Activated naive CD4-positive, alpha-beta T cell treated with anti-CD3 and anti-CD28 coated beads, Interleukin-2, amount 50 U/mL, for 72 hours (primary cell): ENCODE measurements at regions not wholly inside any gene's neighbourhood (a gene's known extent, or its start where the extent isn't known, plus 50 kb on each side); places are given as distances from the start of the nearest gene placed in this dataset.

Experiments used
- ATAC-seq, 2 donors: fragments of 150-1000 bp; cut with Tn5 transposase; 2 replicates each; pipeline ENCODE4 v1.10.0; 2021; ENCODE audit warnings: mild to moderate bottlenecking in 2 of 2, moderate library complexity in 2 of 2
- DNase-seq, 2 donors: peaks; one replicate each; pipeline ENCODE4 v3.0.0; 2021 to 2022; ENCODE audit warnings: low spot score in 2 of 2
- H3K27ac Mint-ChIP-seq, 2 donors: one replicate each; pipeline ENCODE4 v1.8.0; 2022; ENCODE audit warnings: mild to moderate bottlenecking in 2 of 2, mixed read lengths in 2 of 2
- H3K36me3 Mint-ChIP-seq, 2 donors: one replicate each; pipeline ENCODE4 v1.8.0; 2022; ENCODE audit warnings: mixed read lengths in 2 of 2
- H3K9me3 Mint-ChIP-seq, 2 donors: one replicate each; pipeline ENCODE4 v1.8.0; 2022; ENCODE audit warnings: mixed read lengths in 2 of 2

DNA sequence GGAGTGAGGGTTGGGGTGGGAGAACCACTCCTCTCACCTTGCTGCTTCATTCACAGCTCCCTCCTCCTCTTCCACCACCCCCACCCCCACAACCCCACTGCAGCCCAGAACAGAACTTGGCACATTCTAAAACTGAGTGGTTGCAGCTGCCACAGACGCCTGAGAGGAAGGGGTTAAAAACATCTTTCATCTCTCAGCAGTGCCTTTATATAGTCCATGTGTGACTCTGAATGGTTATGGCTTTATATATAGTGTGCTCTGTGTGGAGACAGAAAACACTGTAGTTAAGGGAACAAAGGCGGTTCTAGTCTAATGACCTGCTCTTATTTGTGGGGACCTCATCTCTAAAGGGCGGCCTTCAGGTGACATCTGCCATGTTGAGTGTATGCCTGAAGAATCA lies 144.8 kb downstream of the BCOR start:
- Mint-ChIP-seq H3K36me3 (no peaks in the 10 kb centered on the region), H3K27ac (no peak overlapping the region), H3K9me3 (no peaks in the 10 kb centered on the region)
- no peak for ATAC-seq
- DNase-seq = no peak

DNA sequence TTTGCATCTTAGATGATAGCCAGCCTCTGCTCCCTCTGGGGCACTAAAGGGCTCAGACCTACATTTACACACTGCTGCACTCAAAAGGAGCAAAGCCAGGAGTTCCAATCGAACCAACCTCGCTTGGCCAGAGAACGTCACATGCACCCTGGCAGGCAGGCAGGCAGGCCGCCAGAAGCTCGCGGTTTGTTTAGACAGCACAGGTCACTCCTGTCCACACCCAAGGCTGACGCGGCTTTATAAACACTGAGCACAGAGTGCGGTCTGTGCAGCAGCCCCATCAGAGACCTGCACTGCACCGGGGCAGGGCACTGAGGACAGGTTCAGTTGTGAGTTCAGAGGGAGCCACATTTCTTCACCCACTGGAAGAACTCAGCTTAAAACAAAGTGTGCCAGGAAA lies 143.9 kb downstream of the BCOR start:
- ATAC-seq (no peak), DNase-seq (no peak)
- Mint-ChIP-seq H3K36me3 (no peaks in the 10 kb centered on the region), H3K9me3 (no peaks in the 10 kb centered on the region), H3K27ac (peak overlapping the region in 1 of 2 donors; percentile 72)

DNA sequence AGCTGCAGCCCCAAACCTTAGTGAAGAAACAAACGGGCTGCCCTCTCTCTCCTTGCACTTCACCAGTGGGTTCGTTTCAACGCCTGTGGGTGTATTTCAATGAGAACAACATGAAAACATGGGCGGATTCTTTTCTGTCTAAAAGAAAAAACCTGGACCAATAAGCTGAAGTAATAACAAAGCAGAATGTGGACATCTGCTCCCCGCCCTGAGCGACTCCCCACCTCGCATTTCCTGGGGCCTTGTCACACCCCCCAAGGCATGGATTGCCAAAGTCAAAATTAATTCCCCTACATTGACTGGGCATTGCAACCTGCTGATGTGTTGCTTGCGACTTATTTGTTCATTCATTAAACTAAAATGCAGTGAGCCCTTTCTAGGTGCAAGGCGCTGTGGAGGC lies 142.9 kb downstream of the BCOR start:
- DNase-seq = no peak
- ATAC-seq = no peak
- Mint-ChIP-seq H3K36me3 (no peaks in the 10 kb centered on the region), H3K9me3 (no peaks in the 10 kb centered on the region), H3K27ac (peak overlapping the region in 1 of 2 donors; percentile 86)

DNA sequence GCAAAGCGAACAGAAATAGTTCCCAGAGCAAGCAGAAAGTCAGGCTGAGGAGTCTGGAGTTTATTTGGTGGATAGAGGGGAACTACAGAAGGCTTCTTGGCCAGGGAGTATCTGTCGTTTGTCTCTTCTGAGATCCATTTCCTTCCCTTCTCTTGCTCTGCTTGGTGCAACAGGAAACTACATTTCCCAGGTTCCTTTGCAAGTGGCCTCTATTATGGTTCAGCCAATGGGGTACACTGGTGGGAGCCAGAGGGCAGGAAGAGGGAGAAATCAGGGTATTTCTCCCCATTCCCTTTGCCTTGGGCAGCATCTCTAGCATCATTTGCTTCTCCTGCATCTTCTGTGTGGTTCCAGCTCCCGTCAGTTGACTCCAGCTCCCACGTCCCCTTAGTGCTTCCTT lies 142.1 kb downstream of the BCOR start:
- Mint-ChIP-seq H3K9me3 (no peaks in the 10 kb centered on the region), H3K27ac (no peak overlapping the region), H3K36me3 (no peaks in the 10 kb centered on the region)
- DNase-seq = no peak
- no peak for ATAC-seq

- no peak for DNase-seq
- Mint-ChIP-seq H3K27ac (no peak overlapping the region), H3K9me3 (no peaks in the 10 kb centered on the region), H3K36me3 (no peaks in the 10 kb centered on the region)
- no peak for ATAC-seq
These were observed 140.9 kb downstream of the BCOR start for GRCh38 chrX:39956803-39957394.

DNA sequence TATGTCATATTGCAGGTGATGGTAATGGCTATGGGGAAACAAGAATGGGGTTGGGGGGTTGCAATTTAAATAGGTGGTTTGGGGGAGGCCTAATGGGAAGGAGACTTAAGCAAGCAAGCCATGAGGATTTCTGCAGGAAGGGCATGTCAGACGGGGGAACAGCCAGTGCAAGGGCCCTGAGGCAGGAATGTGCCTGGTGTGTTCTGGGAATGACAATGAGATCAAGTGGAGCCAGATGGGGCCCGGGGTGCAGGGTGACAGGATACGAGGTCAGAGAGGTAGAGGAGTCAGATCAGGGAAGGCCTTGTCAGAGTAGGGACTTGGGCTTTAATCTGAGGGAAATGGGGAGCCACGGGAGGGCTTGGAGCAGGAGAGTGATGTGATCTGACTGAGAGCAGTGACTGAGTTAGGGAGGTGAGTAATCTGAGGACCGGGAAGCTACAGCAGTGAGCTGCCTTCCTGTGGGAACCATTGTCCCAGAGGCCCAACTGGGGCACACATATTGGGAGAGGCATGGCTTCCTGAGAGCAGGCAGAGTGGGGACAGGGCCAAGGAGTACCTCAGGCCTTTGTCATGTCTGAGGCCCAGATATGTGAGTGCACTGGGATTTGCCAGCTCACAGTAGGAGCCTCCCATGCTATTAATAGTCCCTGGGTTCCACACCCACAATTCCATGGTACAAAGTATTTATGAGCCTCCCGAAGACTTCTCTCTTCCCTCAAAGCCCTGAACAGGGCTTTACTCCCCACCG lies 139.8 kb downstream of the BCOR start:
- H3K9me3 Mint-ChIP-seq = no peaks in the 10 kb centered on the region

DNA sequence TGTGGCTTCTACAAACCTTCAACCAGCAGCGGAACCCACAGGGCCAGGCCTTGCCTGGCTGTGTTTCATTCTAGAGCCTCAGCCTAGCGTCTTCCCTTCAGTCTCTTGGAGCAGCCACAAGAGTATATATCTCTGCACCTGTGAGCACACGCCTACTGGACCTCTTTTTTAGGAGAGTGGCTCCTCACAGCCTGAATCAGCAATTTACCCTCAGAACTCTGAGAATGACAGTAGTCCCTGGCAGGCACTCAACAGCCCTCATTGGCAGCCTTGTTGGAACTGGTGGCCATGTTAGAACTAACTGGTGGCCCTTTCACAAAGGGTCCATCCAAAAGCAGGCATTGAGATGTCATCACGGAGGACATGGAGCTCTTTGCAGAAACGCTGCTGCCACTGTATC lies 138.9 kb downstream of the BCOR start:
- ATAC-seq (no peak), DNase-seq (no peak)
- no peaks in the 10 kb centered on the region for H3K9me3 Mint-ChIP-seq
- H3K27ac Mint-ChIP-seq = no peak overlapping the region
- no peaks in the 10 kb centered on the region for H3K36me3 Mint-ChIP-seq

More for the DNA sequence above, 139.8 kb downstream of the BCOR start:
- DNase-seq = no peak
- Mint-ChIP-seq H3K36me3 (no peaks in the 10 kb centered on the region), H3K27ac (peak overlapping the region in 1 of 2 donors; percentile 3)
- no peak for ATAC-seq

DNA sequence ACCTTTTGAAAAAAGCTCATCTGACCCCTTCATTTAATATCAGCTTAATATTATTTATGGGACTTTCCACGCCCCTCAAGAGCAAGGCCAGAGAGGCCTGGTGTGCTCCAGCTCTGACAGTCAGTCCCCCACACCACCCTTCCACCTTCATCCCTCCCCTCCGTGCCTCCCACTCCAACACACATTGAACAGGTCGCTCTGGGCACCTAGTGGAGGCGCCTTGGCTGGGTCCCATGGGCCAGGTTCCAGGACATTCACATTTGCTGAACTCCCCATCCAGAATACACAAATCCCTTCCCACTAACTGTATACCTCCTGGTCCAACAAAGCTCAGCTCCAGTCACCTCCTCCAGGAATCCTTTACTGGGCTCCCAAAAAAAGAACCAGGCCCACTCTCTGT lies 137.5 kb downstream of the BCOR start:
- ATAC-seq (no peak), DNase-seq (no peak)
- Mint-ChIP-seq H3K36me3 (no peaks in the 10 kb centered on the region), H3K9me3 (no peaks in the 10 kb centered on the region), H3K27ac (no peak overlapping the region)

- no peak overlapping the region for H3K27ac Mint-ChIP-seq
- no peaks in the 10 kb centered on the region for H3K36me3 Mint-ChIP-seq
- H3K9me3 Mint-ChIP-seq = no peaks in the 10 kb centered on the region
- DNase-seq (no peak), ATAC-seq (no peak)
These were observed 136.3 kb downstream of the BCOR start for GRCh38 chrX:39961441-39961840.

DNA sequence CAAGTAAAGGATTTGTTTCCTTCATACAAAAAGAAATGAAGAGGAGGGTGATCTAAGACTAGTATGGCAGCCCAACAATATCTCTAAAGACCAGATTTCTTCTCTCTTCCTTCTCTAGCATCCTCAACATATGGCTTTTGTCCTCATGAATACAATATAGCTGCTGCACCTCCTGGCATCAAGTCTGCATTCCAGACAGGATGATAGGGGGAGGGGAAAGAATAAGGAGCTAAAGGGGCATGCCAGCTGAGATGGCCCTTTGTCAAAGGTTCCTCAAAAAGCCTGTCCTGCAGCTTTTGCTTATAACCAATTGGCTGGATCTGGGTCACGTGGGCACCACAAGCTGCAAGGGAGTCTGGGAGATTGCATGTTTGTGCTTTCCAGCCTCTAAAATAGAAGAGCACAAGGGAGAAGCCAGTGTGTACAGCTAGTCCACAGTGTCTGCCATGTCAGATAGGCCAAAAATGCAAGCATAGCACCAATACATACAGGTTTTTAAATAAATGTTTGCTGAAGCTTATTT lies 132.6 kb downstream of the BCOR start:
- DNase-seq (no peak), ATAC-seq (no peak)
- Mint-ChIP-seq H3K36me3 (peaks cover 0 to 6% of the 10 kb centered on the region in 2 donors), H3K9me3 (peaks cover 0 to 5% of the 10 kb centered on the region in 2 donors), H3K27ac (no peak overlapping the region)

DNA sequence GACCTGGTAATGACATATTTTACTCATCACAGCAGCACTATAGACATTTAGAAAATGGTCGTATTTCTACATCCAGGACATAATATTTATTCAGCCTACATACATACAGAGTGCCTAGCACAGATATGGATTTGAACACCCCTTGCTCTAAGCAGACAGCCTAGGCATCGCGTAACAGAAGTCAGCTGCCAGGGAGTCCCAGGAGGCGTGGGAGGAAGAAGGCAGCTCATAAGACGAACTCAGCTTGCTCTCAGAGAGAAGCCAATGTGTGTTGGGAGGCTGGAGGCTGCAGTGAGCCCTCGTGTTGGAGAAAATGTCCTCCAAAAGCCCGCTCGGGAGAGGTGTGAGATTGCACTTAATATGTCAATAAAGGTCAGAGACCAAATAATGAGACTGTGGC lies 131.6 kb downstream of the BCOR start:
- H3K36me3 Mint-ChIP-seq = peaks cover 5 to 11% of the 10 kb centered on the region in 2 donors

GRCh38 chrX:39967348-39967747 lies 130.4 kb downstream of the BCOR start:
- Mint-ChIP-seq H3K9me3 (peaks cover 6 to 11% of the 10 kb centered on the region in 2 donors), H3K27ac (no peak overlapping the region), H3K36me3 (peaks cover 6 to 20% of the 10 kb centered on the region in 2 donors)
- ATAC-seq = peak in 1 of 2 donors; percentile 84
- no peak for DNase-seq

More for the DNA sequence above, 131.6 kb downstream of the BCOR start:
- Mint-ChIP-seq H3K9me3 (peaks cover 4 to 8% of the 10 kb centered on the region in 2 donors), H3K27ac (no peak overlapping the region)
- no peak for ATAC-seq
- no peak for DNase-seq

GRCh38 chrX:39969099-39969818 lies 128.5 kb downstream of the BCOR start:
- peak overlapping the region in 1 of 2 donors; percentile 36 for H3K27ac Mint-ChIP-seq
- peaks cover 6 to 11% of the 10 kb centered on the region in 2 donors for H3K9me3 Mint-ChIP-seq
- DNase-seq (peak in 1 of 2 donors; percentile 4), ATAC-seq (peak in 1 of 2 donors; percentile 34)
- peaks cover 6 to 20% of the 10 kb centered on the region in 2 donors for H3K36me3 Mint-ChIP-seq

DNA sequence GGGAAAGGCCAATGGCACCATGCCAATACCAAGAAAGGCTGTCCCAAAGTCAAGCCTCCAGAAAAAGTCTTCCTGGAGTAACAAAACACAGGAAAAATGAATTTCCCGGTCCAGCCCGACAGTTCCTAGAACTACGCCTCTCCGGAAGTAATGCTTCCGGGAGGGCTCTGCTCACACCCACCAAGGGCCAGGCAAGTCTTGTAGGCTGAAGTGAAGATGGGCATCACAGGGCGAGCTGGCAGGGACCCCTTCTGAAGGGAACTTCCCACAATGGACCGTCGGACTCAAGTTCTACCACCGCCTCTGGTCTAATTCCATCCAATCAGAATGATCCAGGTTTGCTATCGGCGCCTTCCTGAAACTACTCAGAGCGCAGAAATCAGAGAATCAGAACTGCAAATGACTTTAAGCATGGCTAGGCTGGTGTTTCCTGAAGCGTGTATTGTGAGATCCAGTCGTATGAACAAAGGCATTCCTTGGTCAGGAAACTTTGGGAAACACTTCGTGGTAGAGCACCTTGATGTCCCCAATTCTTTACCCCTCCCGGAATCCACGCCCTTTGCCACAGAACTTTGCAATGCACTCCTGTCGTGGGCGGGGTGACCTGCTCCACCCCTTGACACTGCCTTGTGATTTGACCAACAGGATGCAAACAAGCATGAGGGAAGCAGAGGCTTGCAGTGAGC lies 127.8 kb downstream of the BCOR start:
- Mint-ChIP-seq H3K9me3 (peaks cover 6 to 11% of the 10 kb centered on the region in 2 donors), H3K27ac (no peak overlapping the region), H3K36me3 (peaks cover 6 to 20% of the 10 kb centered on the region in 2 donors)
- DNase-seq = no peak
- no peak for ATAC-seq

DNA sequence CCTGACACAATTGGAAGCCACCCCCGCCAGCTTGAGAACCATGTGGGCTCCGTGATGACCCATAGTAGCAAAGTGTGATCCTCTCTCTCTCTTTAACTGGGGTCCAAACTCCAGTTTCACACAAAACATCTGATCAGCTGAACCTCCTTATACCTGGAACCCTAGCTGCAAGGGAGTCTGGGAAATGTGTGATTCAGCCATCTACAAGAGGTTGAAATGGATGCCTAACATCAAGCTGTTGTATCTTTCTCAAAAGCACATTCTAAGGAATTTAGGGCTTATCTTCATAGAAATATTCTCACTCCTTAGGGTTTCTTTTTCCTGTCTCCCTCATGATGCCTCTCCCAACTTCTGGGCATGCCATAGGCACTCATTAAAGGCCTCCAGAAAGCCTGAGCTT lies 126.0 kb downstream of the BCOR start:
- peaks cover 6 to 11% of the 10 kb centered on the region in 2 donors for H3K9me3 Mint-ChIP-seq
- DNase-seq (no peak), ATAC-seq (no peak)
- H3K27ac Mint-ChIP-seq = no peak overlapping the region
- H3K36me3 Mint-ChIP-seq = peaks cover 6 to 20% of the 10 kb centered on the region in 2 donors

DNA sequence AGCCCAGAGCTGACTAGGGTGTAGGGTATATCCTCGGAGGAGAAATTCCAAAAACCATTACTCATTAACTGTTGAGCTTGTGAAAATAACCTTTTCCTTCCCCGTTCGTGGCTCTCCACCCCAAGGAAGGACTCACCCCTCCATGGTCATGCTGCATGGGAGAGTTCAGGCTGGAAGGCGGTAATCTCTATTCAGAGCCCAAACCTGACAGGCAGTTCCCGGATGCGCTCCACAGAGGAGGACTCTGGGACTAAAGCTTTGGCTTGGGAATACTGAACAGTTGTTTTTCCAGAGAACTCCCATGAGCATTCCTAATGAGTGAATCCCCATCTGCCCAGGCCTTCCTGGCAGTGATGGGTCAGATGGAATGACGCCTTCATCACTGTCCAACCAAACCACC lies 125.4 kb downstream of the BCOR start:
- Mint-ChIP-seq H3K36me3 (peaks cover 6 to 17% of the 10 kb centered on the region in 2 donors), H3K27ac (no peak overlapping the region), H3K9me3 (peaks cover 6 to 9% of the 10 kb centered on the region in 2 donors)
- DNase-seq = no peak
- no peak for ATAC-seq

GRCh38 chrX:39973810-39974209 lies 123.9 kb downstream of the BCOR start:
- no peak for DNase-seq
- Mint-ChIP-seq H3K36me3 (peaks cover 6 to 14% of the 10 kb centered on the region in 2 donors), H3K27ac (no peak overlapping the region), H3K9me3 (peaks cover 6 to 7% of the 10 kb centered on the region in 2 donors)
- no peak for ATAC-seq
